ENCODE measurements at regions not wholly inside any gene's neighbourhood (a gene's known extent, or its start where the extent isn't known, plus 50 kb on each side); places are given as distances from the start of the nearest gene placed in this dataset.
"Not testable (repeated sequence)": the region's sequence is repeated elsewhere in the genome, so short reads cannot be mapped to it uniquely, and the experiment has no call there.

DNA sequence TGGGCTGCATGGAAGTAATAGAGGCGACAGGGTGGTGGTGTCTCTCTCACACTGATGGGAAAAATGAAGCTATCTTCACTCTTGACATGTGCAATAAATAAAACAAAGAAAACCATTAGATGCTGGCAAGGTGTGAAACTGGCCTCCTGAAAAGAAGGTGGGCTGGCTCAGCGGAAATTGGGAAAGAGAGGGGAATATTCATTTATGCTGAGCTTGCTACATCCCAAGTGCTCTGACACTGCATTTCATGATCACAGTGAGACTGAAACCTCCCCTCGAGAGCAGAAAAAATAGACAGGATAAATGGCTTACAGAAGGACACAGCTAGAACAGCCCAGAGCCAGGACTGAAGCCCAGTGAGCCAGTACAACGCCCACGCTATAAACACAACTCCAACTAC, 112.1 kb upstream of the SMLR1 start:
- DNase-seq (ENCODE audit: low read depth), result no peak

- no peak for DNase-seq (ENCODE audit: low read depth)
Measured at GRCh38 chr6:130716466-130716865, 110.7 kb upstream of the SMLR1 start.

GRCh38 chr6:130717657-130718056, 109.5 kb upstream of the SMLR1 start:
- DNase-seq (ENCODE audit: low read depth), result peak; percentile 28

GRCh38 chr6:130720076-130720715, 107.0 kb upstream of the SMLR1 start:
- DNase-seq (ENCODE audit: low read depth), result no peak

- no peak for DNase-seq (ENCODE audit: low read depth)
Measured at GRCh38 chr6:130724089-130724488, 103.1 kb upstream of the SMLR1 start.

- no peak for DNase-seq (ENCODE audit: low read depth)
Measured at GRCh38 chr6:130725551-130725950, 101.7 kb upstream of the SMLR1 start.

DNA sequence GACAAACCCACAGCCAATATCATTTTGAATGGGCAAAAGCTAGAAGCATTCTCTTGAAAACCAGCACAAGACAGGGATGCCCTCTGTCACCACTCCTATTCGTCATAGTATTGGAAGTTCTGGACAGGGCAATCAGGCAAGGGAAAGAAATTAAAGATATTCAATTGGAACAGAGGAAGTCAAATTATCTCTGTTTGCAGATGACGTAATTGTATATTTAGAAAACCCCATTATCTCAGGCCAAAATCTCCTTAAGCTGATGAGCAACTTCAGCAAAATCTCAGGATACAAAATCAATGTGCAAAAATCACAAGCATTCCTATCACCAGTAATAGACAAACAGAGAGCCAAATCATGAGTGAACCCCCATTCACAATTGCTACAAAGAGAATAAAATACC, 99.1 kb upstream of the SMLR1 start:
- DNase-seq (ENCODE audit: low read depth), result not testable (repeated sequence)

DNA sequence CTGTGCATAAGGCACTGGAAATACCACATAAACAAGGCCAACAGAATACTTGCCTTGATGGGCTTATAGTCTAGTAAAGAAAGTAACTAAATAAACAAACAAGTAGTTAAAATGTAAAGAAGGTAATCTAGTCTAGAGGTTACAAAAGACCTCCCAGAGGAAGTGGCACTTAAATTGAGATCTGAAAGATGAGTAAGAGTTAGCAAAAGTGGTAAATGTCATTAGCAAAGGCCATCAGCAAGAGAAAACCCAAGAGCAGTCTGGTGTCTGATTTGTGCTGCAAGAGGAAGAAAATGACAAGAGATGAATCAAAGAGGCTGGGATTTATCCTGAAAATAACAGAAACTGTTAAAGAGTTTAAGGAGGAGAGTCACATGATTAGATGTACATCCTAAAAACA, 96.6 kb upstream of the SMLR1 start:
- DNase-seq (ENCODE audit: low read depth), result no peak

GRCh38 chr6:130734161-130734560, 93.0 kb upstream of the SMLR1 start:
- DNase-seq (ENCODE audit: low read depth), result no peak

- DNase-seq (ENCODE audit: low read depth), result no peak
Measured at GRCh38 chr6:130740308-130740707, 86.9 kb upstream of the SMLR1 start.

- peak; percentile 19 for DNase-seq (ENCODE audit: low read depth)
Measured at GRCh38 chr6:130742131-130742681, 85.0 kb upstream of the SMLR1 start.

- DNase-seq (ENCODE audit: low read depth), result no peak
Measured at GRCh38 chr6:130743175-130743574, 84.0 kb upstream of the SMLR1 start.

GRCh38 chr6:130744576-130745366, 82.4 kb upstream of the SMLR1 start:
- DNase-seq (ENCODE audit: low read depth), result no peak

- DNase-seq (ENCODE audit: low read depth), result no peak
Measured at GRCh38 chr6:130748041-130748440, 79.2 kb upstream of the SMLR1 start.

- DNase-seq (ENCODE audit: low read depth), result peak; percentile 24
Measured at GRCh38 chr6:130749402-130749801, 77.8 kb upstream of the SMLR1 start.

DNA sequence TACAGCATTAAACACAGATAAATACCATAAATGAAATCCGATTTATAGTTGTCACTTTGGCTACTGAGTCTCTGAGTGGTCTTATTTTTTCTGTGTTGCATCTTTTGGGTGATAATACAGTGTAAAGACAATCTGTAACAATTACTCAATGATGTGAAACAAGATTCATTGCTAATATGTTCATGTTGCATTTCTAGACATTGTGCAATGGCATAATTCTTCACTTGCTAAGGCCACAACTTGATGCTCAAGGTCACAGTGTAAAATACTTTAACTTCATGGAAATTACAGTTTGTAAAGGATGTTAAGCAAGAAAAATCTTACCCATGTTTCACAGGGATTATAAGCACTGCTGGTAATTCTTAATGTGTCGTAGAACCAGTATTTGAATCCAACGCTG, 74.9 kb upstream of the SMLR1 start:
- DNase-seq (ENCODE audit: low read depth), result no peak

DNA sequence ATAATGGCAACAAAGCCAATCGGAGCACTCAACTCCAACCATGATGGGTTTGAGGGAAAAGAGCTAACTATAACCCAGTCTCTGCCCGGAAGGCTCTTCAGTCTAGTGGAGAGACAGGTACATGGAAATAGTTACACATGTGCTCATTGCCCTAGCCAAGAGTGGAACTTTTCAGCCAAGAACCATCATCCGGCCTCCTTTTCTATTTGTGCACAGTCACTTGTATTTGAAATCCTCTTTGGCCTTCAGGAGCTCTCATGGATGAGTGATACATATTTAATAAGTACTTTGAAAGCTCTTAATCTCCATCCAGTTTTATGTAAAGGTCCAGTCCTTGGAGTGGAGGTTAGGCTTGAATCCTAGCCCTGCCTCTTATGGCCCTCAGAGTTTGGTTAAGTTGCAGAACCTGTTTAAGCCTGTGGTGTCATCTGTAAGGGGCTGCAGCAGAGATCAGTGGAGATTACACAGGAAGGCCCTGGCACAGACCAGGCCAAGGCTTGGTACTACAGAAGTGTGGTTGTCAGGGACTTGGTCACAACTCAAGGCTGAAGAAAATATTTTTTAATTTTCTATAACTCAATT, 72.3 kb upstream of the SMLR1 start:
- no peak for DNase-seq (ENCODE audit: low read depth)

- DNase-seq (ENCODE audit: low read depth), result no peak
Measured at GRCh38 chr6:130755368-130756034, 71.7 kb upstream of the SMLR1 start.

DNA sequence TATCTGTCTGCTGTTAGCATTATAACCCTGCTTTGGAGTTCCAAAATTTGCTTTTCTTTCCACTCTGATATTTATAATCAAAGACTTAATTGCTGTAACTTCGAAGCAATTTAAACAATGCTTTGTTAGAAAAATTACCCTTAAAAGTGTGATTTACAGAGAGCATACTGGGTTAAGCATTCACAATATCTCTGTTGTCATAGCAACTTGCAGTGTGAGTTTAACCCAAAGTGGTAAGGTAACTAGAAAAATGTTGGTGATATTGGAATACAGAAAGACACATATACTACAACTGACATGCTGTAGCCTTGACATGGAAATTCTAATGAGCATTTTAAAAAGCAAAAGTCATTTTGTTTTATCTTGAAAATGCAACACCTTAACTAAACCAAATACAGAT, 70.4 kb upstream of the SMLR1 start:
- no peak for DNase-seq (ENCODE audit: low read depth)

DNA sequence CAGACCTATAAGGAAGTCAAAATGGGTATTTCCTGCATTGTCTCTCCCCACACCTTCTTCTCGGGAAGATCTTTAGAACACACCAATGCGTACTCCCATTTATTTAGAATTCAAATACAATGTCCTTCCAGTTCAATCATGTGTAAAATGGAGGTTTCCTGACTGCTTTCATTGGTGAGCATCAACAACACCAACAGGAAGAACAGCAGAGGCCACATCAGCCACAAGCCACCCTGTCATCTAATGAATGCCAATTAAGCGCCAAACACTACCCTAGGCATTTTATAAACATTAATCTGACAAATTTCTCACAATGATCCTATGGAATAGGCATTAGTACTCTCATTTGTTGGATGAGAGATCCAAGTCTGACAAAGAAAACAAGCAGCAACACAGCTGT, 68.4 kb upstream of the SMLR1 start:
- no peak for DNase-seq (ENCODE audit: low read depth)

DNA sequence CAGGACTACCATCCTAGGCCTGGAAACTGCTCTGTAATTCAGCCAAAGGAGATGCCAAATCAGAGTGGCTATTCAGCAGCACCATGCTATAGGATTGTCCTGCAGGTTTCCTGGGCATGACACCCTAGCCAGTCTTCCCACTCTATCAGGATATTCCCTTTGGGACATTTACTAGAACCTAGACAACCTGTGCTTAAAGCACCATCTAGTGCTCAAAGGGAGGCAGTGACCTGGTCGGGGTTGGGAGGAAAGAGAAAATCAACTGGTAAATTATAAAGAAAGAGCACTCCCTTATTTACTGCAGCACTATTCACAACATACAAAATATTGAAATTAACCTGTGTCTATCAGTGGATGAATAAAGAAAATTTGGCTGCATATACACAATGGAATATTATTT, 67.2 kb upstream of the SMLR1 start:
- peak; percentile 62 for DNase-seq (ENCODE audit: low read depth)

- DNase-seq (ENCODE audit: low read depth), result no peak
Measured at GRCh38 chr6:130761286-130761685, 65.9 kb upstream of the SMLR1 start.
